Omental fat pad (tissue), 3 donors: ENCODE measurements at regions not wholly inside any gene's neighbourhood (a gene's known extent, or its start where the extent isn't known, plus 50 kb on each side); places are given as distances from the start of the nearest gene placed in this dataset.

ENCODE experiments used
- ATAC-seq: fragments of 150-250 bp; one replicate; pipeline ENCODE4 v1.9.1; 2016; ENCODE audit warnings: mild to moderate bottlenecking, moderate library complexity; ENCODE audit not compliant: low FRiP score
- DNase-seq: peaks from one replicate; pipeline ENCODE4 v3.0.0-alpha.2; 2019; ENCODE audit warnings: low spot score
- TF ChIP-seq, protein P1 (sequence below), 3 donors: fragments of 450-650 bp; IDR thresholded peaks; one replicate each; pipeline ENCODE4 v1.5.1; 2016 to 2017; ENCODE audit warnings: antibody characterized with exemption in 3 of 3, mild to moderate bottlenecking in 3 of 3, moderate library complexity in 2 of 3

- ATAC-seq (no peak), DNase-seq (no peak)
- TF ChIP-seq, protein P1, sequence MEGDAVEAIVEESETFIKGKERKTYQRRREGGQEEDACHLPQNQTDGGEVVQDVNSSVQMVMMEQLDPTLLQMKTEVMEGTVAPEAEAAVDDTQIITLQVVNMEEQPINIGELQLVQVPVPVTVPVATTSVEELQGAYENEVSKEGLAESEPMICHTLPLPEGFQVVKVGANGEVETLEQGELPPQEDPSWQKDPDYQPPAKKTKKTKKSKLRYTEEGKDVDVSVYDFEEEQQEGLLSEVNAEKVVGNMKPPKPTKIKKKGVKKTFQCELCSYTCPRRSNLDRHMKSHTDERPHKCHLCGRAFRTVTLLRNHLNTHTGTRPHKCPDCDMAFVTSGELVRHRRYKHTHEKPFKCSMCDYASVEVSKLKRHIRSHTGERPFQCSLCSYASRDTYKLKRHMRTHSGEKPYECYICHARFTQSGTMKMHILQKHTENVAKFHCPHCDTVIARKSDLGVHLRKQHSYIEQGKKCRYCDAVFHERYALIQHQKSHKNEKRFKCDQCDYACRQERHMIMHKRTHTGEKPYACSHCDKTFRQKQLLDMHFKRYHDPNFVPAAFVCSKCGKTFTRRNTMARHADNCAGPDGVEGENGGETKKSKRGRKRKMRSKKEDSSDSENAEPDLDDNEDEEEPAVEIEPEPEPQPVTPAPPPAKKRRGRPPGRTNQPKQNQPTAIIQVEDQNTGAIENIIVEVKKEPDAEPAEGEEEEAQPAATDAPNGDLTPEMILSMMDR (IDR thresholded peaks at IDR 0.05) = no peak
These were observed 104.2 kb downstream of the SEC61B start for GRCh38 chr9:99326112-99326916.

GRCh38 chr9:99326917-99327189, 104.8 kb downstream of the SEC61B start:
- TF ChIP-seq, protein P1 (IDR thresholded peaks at IDR 0.05) = no peak
- DNase-seq (no peak), ATAC-seq (no peak)

GRCh38 chr9:99327667-99328066, 105.6 kb downstream of the SEC61B start:
- no peak for DNase-seq
- TF ChIP-seq, protein P1 (IDR thresholded peaks at IDR 0.05) = no peak
- no peak for ATAC-seq

DNA sequence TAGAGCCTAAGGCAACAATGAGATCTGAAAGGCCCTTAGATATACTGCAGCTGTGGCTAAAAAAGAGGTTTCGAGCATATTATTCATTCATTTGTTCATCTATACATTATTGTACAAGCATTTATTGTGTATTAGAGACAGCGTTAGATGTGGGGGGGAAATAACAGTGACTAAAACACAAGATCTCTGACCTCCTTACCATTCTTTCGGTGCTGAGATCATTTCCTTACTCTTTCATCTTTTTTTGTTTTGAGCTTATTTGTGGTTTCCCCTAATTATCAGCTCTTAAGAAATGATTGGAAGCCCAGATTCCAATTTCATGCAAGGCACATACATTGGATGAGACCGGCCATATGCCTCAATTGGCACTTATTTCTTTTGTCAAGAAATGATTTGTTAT, 113.2 kb downstream of the SEC61B start:
- no peak for DNase-seq
- ATAC-seq = no peak
- TF ChIP-seq, protein P1 (IDR thresholded peaks at IDR 0.05) = no peak

DNA sequence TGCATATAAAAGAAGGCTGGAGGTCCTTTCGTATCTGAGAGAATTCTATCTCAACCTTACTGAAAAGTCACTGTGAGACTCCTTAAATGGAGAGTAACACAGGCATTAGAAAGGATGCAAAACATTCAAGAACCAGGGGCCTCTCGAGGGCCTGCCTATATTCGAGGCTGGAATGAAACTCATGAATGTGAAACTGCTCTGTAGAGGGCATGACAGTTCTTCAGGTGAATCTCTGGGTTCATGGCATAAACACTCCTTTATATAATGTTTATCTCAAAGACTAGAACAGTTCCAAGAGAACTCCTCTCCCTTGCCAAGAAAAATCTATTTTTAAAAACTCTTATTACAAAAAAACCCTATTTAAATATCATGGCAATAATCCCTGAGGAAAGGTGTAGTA, 113.9 kb downstream of the SEC61B start:
- no peak for DNase-seq
- no peak for ATAC-seq
- TF ChIP-seq, protein P1 (IDR thresholded peaks at IDR 0.05) = no peak

- ATAC-seq = no peak
- TF ChIP-seq, protein P1 (IDR thresholded peaks at IDR 0.05) = no peak
- no peak for DNase-seq
These were observed 114.4 kb downstream of the SEC61B start for GRCh38 chr9:99336531-99336930.

DNA sequence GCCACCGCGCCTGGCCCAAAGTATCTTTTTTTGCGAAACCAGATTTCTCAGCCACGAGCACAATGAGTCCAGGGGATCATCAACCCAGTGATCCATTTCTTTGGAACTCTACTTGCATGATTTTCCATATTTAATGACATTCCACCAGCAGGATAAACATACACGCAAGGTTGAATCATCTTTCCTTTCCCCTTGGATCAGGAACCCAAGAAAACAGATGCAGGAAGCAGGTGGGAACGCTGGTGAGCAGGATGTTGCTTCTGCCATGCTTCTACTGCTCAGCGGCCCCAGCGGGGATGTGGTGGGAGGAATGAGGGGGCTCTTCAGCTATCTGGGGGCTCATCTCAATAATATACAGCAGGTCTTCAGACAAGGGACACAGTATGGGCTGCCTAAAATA, 118.2 kb downstream of the SEC61B start:
- ATAC-seq = no peak
- no peak for DNase-seq
- TF ChIP-seq, protein P1 (IDR thresholded peaks at IDR 0.05) = no peak
